KMS-11 (cell line): ENCODE measurements at regions not wholly inside any gene's neighbourhood (a gene's known extent, or its start where the extent isn't known, plus 50 kb on each side); places are given as distances from the start of the nearest gene placed in this dataset.

Experiments used
- H2AFZ ChIP-seq: fragments of 200-600 bp; sonication (generic); 2 replicates; pipeline ENCODE4 v1.6.1; 2016; ENCODE audit warnings: antibody characterized with exemption, mixed run types, low read depth
- H3K27ac ChIP-seq: fragments of 200-600 bp; sonication (generic); 2 replicates; pipeline ENCODE4 v1.6.1; 2016; ENCODE audit warnings: mild to moderate bottlenecking, mixed run types
- H3K27me3 ChIP-seq: fragments of 200-600 bp; sonication (generic); 2 replicates; pipeline ENCODE4 v1.6.1; 2017; ENCODE audit warnings: mild to moderate bottlenecking, low read depth, mixed run types, moderate library complexity; ENCODE audit not compliant: insufficient read depth
- H3K36me3 ChIP-seq: fragments of 200-600 bp; sonication (generic); 2 replicates; pipeline ENCODE4 v1.6.1; 2017; ENCODE audit warnings: mild to moderate bottlenecking, mixed run types; ENCODE audit not compliant: insufficient read depth
- H3K4me1 ChIP-seq: fragments of 200-600 bp; sonication (generic); 2 replicates; pipeline ENCODE4 v1.6.1; 2016; ENCODE audit warnings: mild to moderate bottlenecking, low read depth, mixed run types; ENCODE audit not compliant: poor library complexity, severe bottlenecking
- H3K4me2 ChIP-seq: fragments of 200-600 bp; sonication (generic); 2 replicates; pipeline ENCODE4 v1.7.0; 2016; ENCODE audit warnings: mild to moderate bottlenecking, mixed run types
- H3K4me3 ChIP-seq: fragments of 200-600 bp; sonication (generic); IDR thresholded peaks from 2 replicates; pipeline ENCODE4 v1.6.1; 2017; ENCODE audit warnings: low read depth, low read length, mixed read lengths; ENCODE audit not compliant: insufficient read depth
- H3K79me2 ChIP-seq: fragments of 200-600 bp; sonication (generic); 2 replicates; pipeline ENCODE4 v1.6.1; 2016; ENCODE audit warnings: low read depth, mixed run types; ENCODE audit not compliant: insufficient read depth
- H3K9ac ChIP-seq: fragments of 200-600 bp; sonication (generic); 2 replicates; pipeline ENCODE4 v1.6.1; 2016; ENCODE audit warnings: mild to moderate bottlenecking, mixed run types
- H4K20me1 ChIP-seq: fragments of 200-600 bp; sonication (generic); 2 replicates; pipeline ENCODE4 v1.6.1; 2016; ENCODE audit warnings: mild to moderate bottlenecking, mixed run types; ENCODE audit not compliant: insufficient read depth
- TF ChIP-seq, protein P1 (sequence below): fragments of 200-600 bp; sonication (generic); conservative IDR thresholded peaks from 2 replicates; pipeline ENCODE4 v1.6.1; 2017; ENCODE audit warnings: low read depth, mild to moderate bottlenecking, antibody characterized with exemption, low read length, moderate library complexity, mixed read lengths

DNA sequence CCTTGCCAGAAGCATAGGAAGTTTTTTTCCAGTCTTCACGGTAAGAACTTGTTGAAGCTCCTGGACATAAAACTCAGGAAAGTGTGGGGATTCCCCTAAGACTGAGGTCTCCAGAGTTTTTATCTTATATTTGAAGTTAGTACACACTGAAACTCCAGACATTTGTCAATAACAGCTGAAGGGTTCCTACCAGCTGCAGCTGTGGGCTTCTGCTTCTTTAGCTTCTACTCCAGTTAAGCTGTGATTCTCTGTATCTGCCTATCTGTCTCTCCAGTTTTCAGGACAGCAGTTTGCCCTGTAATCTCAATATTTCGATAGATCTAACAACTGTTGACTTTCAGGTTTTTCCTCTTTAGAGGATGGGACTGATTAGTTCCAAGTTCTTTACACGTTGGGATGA, 966.0 kb upstream of the SEMA6D start:
- Histone ChIP-seq H3K36me3 (no peaks in the 10 kb centered on the region), H3K9ac (no peak overlapping the region; the same call in 1 of the 2 replicates), H3K4me2 (peak overlapping the region; percentile 41), H3K27ac (peak overlapping the region; percentile 37; the same call in 1 of the 2 replicates), H3K4me3 (no peak overlapping the region), H2AFZ (peak overlapping the region; percentile 35; the same call in 1 of the 2 replicates), H3K27me3 (no peaks in the 10 kb centered on the region), H3K79me2 (no peaks in the 10 kb centered on the region), H3K4me1 (peaks cover 41% of the 10 kb centered on the region), H4K20me1 (no peaks in the 10 kb centered on the region)
- TF ChIP-seq, protein P1, sequence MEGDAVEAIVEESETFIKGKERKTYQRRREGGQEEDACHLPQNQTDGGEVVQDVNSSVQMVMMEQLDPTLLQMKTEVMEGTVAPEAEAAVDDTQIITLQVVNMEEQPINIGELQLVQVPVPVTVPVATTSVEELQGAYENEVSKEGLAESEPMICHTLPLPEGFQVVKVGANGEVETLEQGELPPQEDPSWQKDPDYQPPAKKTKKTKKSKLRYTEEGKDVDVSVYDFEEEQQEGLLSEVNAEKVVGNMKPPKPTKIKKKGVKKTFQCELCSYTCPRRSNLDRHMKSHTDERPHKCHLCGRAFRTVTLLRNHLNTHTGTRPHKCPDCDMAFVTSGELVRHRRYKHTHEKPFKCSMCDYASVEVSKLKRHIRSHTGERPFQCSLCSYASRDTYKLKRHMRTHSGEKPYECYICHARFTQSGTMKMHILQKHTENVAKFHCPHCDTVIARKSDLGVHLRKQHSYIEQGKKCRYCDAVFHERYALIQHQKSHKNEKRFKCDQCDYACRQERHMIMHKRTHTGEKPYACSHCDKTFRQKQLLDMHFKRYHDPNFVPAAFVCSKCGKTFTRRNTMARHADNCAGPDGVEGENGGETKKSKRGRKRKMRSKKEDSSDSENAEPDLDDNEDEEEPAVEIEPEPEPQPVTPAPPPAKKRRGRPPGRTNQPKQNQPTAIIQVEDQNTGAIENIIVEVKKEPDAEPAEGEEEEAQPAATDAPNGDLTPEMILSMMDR: no peak

DNA sequence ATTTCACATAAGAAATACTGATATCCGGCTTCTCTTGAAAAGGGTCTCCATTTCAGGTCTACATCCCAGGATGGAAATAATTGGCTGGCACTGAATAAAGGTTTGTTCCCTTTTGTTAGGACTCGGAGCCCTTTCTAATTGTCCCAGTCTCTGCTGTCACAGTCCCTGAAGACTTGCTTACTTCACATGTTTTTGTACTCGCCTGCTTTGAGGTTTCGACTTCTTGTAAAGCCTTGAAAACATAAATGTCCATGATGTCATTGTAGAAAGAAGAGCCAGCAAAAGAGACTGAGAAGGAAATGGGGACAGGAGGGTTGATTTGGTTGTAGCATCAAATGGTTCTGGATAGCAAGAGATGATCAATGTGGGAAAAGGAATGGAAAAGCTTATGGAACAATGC, 963.4 kb upstream of the SEMA6D start:
- Histone ChIP-seq H3K4me1 (peaks cover 41% of the 10 kb centered on the region), H3K27me3 (no peaks in the 10 kb centered on the region), H3K36me3 (no peaks in the 10 kb centered on the region), H4K20me1 (no peaks in the 10 kb centered on the region), H2AFZ (peak overlapping the region; percentile 47), H3K4me3 (no peak overlapping the region), H3K79me2 (no peaks in the 10 kb centered on the region), H3K27ac (peak overlapping the region; percentile 40), H3K4me2 (peak overlapping the region; percentile 27), H3K9ac (no peak overlapping the region)
- TF ChIP-seq, protein P1: no peak

DNA sequence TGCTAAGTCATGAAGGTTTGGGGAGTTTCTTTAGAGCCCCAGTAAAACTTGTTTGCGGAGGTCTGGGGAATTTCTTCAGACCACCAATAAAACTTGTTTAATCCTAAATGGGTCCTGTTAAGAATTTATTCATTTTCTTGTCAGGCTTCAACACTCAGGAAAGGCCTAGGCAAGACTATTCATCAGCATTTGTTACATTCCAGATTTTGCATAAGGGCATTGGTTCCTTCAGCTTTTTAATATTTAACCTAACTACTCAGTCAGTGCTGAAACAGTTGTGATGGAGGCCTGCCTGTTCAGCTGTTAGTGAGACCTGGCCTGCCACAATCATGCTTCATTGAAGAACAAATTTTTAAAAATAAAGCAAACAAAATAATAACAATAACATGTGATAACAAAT, 954.2 kb upstream of the SEMA6D start:
- Histone ChIP-seq H2AFZ (no peak overlapping the region), H4K20me1 (no peaks in the 10 kb centered on the region), H3K27ac (no peak overlapping the region), H3K79me2 (no peaks in the 10 kb centered on the region), H3K27me3 (no peaks in the 10 kb centered on the region), H3K4me3 (no peak overlapping the region), H3K9ac (no peak overlapping the region), H3K4me1 (no peaks in the 10 kb centered on the region), H3K4me2 (no peak overlapping the region), H3K36me3 (no peaks in the 10 kb centered on the region)
- TF ChIP-seq, protein P1: no peak

DNA sequence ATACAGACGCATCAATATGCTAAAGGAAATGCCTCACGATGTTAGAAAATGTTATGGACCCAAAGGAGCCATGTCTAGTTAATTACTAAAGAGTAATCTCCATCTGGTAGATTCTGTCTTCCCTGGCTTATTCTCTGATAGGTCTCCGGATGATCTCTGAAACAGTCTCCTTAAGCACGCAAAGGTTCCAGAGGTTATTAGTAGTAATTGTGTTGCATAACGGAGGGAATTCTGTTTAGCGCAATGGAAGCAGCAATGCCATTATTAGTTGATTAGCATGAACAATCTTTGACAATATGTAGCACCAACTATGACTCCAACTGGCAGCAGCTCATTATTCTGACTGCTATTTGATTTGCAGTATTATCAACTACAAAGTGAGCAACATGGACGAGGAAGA, 952.5 kb upstream of the SEMA6D start:
- no peaks in the 10 kb centered on the region for H3K4me1 ChIP-seq
- H2AFZ ChIP-seq: no peak overlapping the region
- H3K4me2 ChIP-seq: no peak overlapping the region
- no peaks in the 10 kb centered on the region for H4K20me1 ChIP-seq
- H3K79me2 ChIP-seq: no peaks in the 10 kb centered on the region
- TF ChIP-seq, protein P1: no peak
- H3K4me3 ChIP-seq: no peak overlapping the region
- no peak overlapping the region for H3K27ac ChIP-seq
- no peak overlapping the region for H3K9ac ChIP-seq
- no peaks in the 10 kb centered on the region for H3K36me3 ChIP-seq
- no peaks in the 10 kb centered on the region for H3K27me3 ChIP-seq
